ENCODE measurements at regions not wholly inside any gene's neighbourhood (a gene's known extent, or its start where the extent isn't known, plus 50 kb on each side); places are given as distances from the start of the nearest gene placed in this dataset.

DNA sequence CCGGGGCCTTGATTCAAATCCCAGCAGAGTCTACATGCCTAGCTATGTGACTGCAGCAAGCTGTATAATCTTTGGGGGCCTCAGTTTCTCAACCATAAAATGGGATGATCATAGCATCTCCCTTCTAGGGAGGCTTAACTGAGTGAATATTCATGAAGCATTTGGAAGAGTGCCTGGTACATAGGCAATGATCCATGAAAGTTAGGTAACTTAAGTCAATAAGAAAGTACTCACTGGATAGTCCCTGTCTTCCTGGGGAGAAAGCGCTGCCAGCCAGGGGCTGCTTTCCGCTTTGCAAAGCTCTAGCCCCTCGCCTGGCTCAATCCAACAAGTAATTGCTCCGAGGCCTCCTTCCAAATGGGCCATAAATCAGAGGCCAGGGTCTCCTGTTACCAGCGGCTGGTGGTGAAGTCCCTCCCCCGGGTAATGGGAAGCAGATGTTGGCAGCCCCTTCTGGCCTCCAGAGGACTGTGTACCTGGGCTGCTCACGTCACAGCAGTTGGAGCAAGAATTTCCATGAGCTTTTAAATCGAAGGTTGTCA is 521.9 kb upstream of the PROK2 start:
- Histone ChIP-seq H3K9me3 (no peaks in the 10 kb centered on the region), H3K27ac (no peak overlapping the region), H3K4me3 (no peak overlapping the region), H3K36me3 (ENCODE audit: low read depth, missing control alignments) (no peaks in the 10 kb centered on the region), H3K4me1 (peaks cover 9% of the 10 kb centered on the region), H3K27me3 (no peaks in the 10 kb centered on the region)
- TF ChIP-seq POLR2A (IDR thresholded peaks at IDR 0.05) = no peak
- TF ChIP-seq, protein P1, sequence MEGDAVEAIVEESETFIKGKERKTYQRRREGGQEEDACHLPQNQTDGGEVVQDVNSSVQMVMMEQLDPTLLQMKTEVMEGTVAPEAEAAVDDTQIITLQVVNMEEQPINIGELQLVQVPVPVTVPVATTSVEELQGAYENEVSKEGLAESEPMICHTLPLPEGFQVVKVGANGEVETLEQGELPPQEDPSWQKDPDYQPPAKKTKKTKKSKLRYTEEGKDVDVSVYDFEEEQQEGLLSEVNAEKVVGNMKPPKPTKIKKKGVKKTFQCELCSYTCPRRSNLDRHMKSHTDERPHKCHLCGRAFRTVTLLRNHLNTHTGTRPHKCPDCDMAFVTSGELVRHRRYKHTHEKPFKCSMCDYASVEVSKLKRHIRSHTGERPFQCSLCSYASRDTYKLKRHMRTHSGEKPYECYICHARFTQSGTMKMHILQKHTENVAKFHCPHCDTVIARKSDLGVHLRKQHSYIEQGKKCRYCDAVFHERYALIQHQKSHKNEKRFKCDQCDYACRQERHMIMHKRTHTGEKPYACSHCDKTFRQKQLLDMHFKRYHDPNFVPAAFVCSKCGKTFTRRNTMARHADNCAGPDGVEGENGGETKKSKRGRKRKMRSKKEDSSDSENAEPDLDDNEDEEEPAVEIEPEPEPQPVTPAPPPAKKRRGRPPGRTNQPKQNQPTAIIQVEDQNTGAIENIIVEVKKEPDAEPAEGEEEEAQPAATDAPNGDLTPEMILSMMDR (IDR thresholded peaks at IDR 0.05) = no peak
- intact Hi-C loops (cut with DNase I; ENCODE audit: low total_unique reads) = no loop called here
- WGBS, 2 donors = 72 to 73% methylated on average over 9 of the region's 9 CpGs
- DNase-seq = no peak

DNA sequence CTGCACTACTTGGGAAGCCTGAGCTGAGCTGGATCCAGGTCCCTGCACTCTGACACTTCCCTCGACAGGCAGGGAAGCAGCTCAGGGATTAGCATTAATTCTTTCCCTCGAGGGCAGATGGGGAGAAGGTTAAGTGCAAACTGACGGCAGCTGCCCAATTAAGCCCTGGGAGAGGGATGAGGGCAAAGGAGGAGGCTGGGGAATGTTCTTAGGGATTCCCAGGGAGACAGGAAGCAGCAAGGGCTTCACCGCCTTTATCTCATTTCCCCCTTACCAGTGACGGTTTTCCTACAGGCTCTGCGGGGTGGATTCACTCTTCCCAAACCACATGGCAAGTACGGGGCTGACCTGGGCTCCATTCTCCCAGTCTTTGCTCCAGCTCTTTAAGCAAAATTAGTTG is 519.0 kb upstream of the PROK2 start:
- H3K9me3 ChIP-seq = no peaks in the 10 kb centered on the region
- no peak overlapping the region for H3K27ac ChIP-seq
- DNase-seq = no peak

DNA sequence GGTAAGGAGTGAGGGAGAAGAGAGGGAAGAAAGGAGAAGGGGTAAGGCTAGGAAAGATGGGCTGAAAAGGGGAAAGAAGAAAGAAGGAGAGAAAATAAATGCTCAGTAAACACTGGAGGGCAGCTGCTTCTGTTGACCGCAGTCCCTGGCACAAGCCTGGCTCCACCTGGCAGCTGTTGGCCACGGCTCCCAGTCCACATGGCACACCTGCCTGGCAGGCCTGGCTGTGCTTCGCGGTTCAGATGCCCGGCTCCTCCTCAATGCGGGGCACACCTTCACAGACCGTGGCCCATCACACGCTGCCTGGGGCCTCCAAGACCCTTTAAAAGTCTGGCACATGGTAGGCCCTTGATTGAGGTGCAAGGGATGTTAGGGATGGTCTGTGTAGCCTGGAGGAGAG is 516.8 kb upstream of the PROK2 start:
- Histone ChIP-seq H3K36me3 (ENCODE audit: low read depth, missing control alignments) (no peaks in the 10 kb centered on the region), H3K27me3 (no peaks in the 10 kb centered on the region), H3K27ac (no peak overlapping the region), H3K4me3 (no peak overlapping the region), H3K4me1 (peaks cover 6% of the 10 kb centered on the region), H3K9me3 (no peaks in the 10 kb centered on the region)
- intact Hi-C loops (cut with DNase I; ENCODE audit: low total_unique reads) = no loop called here
- WGBS, 2 donors = 95 to 97% methylated on average over 7 to 8 of the region's 8 CpGs
- TF ChIP-seq, protein P1 (IDR thresholded peaks at IDR 0.05) = no peak
- TF ChIP-seq POLR2A (IDR thresholded peaks at IDR 0.05) = no peak
- DNase-seq = no peak

More for the DNA sequence above, 519.0 kb upstream of the PROK2 start:
- TF ChIP-seq, protein P1 (IDR thresholded peaks at IDR 0.05) = no peak
- no peak for TF ChIP-seq POLR2A (IDR thresholded peaks at IDR 0.05)
- intact Hi-C loops (cut with DNase I; ENCODE audit: low total_unique reads) = no loop called here
- Histone ChIP-seq H3K4me1 (no peaks in the 10 kb centered on the region), H3K36me3 (ENCODE audit: low read depth, missing control alignments) (no peaks in the 10 kb centered on the region), H3K27me3 (no peaks in the 10 kb centered on the region), H3K4me3 (no peak overlapping the region)
- WGBS, 2 donors = 51% methylated on average over 7 of the region's 7 CpGs

DNA sequence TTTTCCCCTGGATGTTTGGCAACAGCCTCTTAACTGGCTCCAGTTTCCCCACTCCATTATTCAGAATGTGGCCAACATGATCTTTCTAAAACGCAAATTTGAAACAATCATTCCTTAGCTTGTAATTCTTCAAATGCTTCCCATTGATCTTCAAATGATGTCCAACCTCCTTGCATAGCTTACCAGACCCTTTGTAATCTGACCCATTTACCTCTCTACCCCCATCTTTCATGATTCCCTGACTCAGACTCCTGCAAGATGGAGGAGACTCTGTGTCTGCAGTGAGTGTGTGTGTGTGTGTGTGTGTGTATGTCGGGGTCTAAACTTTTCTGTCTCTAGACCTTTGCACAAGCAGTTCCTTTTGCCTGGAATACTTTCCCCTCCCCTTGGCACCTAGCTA is 515.7 kb upstream of the PROK2 start:
- Histone ChIP-seq H3K27me3 (no peaks in the 10 kb centered on the region), H3K27ac (no peak overlapping the region), H3K4me3 (no peak overlapping the region), H3K4me1 (peaks cover 6% of the 10 kb centered on the region), H3K9me3 (no peaks in the 10 kb centered on the region), H3K36me3 (ENCODE audit: low read depth, missing control alignments) (no peaks in the 10 kb centered on the region)
- WGBS, 2 donors = 60 to 85% methylated on average over 2 of the region's 2 CpGs
- TF ChIP-seq POLR2A (IDR thresholded peaks at IDR 0.05) = no peak
- TF ChIP-seq, protein P1 (IDR thresholded peaks at IDR 0.05) = no peak
- DNase-seq = no peak
- intact Hi-C loops (cut with DNase I; ENCODE audit: low total_unique reads) = no loop called here

DNA sequence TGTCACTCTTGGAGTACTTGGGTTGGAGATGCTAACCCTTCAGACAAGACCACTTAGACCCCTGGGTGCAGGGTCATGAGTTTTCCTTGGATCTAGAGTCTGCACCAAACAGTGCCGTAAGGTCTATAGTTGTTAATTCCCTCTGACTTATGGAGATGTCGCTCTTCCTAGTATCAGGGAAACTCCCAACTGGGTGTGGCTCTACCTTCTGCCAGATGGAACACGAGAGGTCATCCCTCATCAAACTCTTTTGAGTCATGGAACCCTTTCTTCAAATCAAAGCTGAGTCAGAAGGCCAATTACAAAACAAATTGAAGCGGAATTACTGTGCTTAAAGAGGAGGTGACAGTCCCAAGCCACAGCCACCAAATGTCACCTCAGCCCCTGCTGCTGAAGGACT is 514.9 kb upstream of the PROK2 start:
- Histone ChIP-seq H3K27ac (no peak overlapping the region), H3K4me1 (peaks cover 6% of the 10 kb centered on the region), H3K27me3 (no peaks in the 10 kb centered on the region), H3K36me3 (ENCODE audit: low read depth, missing control alignments) (no peaks in the 10 kb centered on the region), H3K9me3 (no peaks in the 10 kb centered on the region), H3K4me3 (no peak overlapping the region)
- intact Hi-C loops (cut with DNase I; ENCODE audit: low total_unique reads) = no loop called here
- TF ChIP-seq POLR2A (IDR thresholded peaks at IDR 0.05) = no peak
- TF ChIP-seq, protein P1 (IDR thresholded peaks at IDR 0.05) = no peak
- 94 to 97% methylated on average over 4 of the region's 4 CpGs for WGBS, 2 donors
- DNase-seq = no peak

Data from testis (tissue), 2 donors.